SU-DHL-6 (cell line): ENCODE measurements at regions not wholly inside any gene's neighbourhood (a gene's known extent, or its start where the extent isn't known, plus 50 kb on each side); places are given as distances from the start of the nearest gene placed in this dataset.

ENCODE experiments used
- EZH2phosphoT487 ChIP-seq: fragments of 200-600 bp; sonication (generic), shearing (Covaris generic); conservative IDR thresholded peaks from 2 replicates; pipeline ENCODE4 v1.6.1; 2018; ENCODE audit warnings: mild to moderate bottlenecking, antibody characterized with exemption, low read length, moderate library complexity, mixed read lengths
- TF ChIP-seq, protein P1 (sequence below): fragments of 200-600 bp; sonication (generic); IDR thresholded peaks from one replicate; pipeline ENCODE4 v1.5.1; 2017; ENCODE audit warnings: antibody characterized with exemption, mild to moderate bottlenecking, low read length, moderate library complexity; ENCODE audit not compliant: insufficient read depth, poor library complexity, severe bottlenecking

DNA sequence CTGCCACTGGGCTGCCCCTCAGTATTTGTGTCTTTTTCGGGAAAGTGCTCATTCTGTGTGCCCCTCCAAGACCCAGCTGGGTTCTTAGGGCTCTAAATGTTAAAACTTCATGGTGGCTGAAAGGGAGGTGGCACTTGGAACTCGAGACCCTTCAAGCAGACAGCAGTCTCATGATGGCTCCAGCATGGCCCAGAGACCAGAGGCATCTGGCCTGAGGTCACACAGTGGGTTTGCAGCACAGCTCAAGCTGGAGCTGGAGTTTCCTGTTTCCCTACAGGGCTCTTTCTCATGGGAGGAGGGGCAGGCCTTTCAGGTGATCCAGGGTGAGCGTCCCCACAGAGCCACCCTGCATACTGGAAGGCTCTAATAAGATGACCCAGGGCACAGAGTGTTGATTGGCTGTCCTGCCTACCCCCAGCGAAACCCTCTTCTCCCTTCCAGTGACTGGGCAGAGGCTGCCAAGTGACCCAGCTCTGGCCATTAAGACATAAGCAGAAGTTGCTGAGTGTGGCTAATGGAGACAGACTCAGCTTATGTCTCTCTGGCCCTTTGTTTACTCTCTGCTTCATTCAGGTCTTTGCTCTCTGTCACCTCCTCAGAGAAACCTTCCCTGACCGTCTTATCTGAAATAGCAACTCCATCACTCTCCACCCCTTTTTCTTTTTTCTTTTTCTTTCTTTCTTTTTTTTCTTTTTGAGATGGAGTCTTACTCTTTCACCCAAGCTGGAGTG lies 166.6 kb upstream of the SMAD3 start:
- no peak for TF ChIP-seq EZH2phosphoT487
- TF ChIP-seq, protein P1, sequence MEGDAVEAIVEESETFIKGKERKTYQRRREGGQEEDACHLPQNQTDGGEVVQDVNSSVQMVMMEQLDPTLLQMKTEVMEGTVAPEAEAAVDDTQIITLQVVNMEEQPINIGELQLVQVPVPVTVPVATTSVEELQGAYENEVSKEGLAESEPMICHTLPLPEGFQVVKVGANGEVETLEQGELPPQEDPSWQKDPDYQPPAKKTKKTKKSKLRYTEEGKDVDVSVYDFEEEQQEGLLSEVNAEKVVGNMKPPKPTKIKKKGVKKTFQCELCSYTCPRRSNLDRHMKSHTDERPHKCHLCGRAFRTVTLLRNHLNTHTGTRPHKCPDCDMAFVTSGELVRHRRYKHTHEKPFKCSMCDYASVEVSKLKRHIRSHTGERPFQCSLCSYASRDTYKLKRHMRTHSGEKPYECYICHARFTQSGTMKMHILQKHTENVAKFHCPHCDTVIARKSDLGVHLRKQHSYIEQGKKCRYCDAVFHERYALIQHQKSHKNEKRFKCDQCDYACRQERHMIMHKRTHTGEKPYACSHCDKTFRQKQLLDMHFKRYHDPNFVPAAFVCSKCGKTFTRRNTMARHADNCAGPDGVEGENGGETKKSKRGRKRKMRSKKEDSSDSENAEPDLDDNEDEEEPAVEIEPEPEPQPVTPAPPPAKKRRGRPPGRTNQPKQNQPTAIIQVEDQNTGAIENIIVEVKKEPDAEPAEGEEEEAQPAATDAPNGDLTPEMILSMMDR: no peak
